CD4-positive, alpha-beta T cell (primary cell): ENCODE measurements at regions not wholly inside any gene's neighbourhood (a gene's known extent, or its start where the extent isn't known, plus 50 kb on each side); places are given as distances from the start of the nearest gene placed in this dataset.

Experiments
- ATAC-seq: fragments of 200-7000 bp; cut with Tn5 transposase; one replicate; pipeline ENCODE4 v1.10.0; 2022; ENCODE audit warnings: mild to moderate bottlenecking; ENCODE audit not compliant: poor library complexity
- CTCF ChIA-PET: fragments of 350-600 bp; sonication (Branson Sonifier 250); formaldehyde crosslinking; loops from one replicate; lab custom pipeline; 2021; ENCODE audit warnings: antibody characterized with exemption, inconsistent platforms; lab: Charles Lee
- POLR2A ChIA-PET: fragments of 350-600 bp; sonication (Branson Sonifier 250); formaldehyde crosslinking; loops from one replicate; lab custom pipeline; 2021; ENCODE audit warnings: antibody characterized with exemption, inconsistent platforms; lab: Charles Lee
- DNase-seq, 14 experiments: peaks; one replicate each; pipeline ENCODE4 v3.0.0-alpha.2; 2013 to 2020; ENCODE audit warnings: mixed read lengths in 2 of 14
- H3K27ac ChIP-seq, 2 donors: one replicate each; pipeline versions ENCODE4 v1.5.1 to v1.7.0; 2013; ENCODE audit warnings: low read length in 2 of 2, low read depth in 1 of 2, mild to moderate bottlenecking in 1 of 2
- H3K27me3 ChIP-seq, 2 experiments: 1 replicate in 1 of 2; 2 replicates in 1 of 2; pipeline versions ENCODE4 v1.6.1 to v1.7.0; 2013; ENCODE audit warnings: low read length in 2 of 2, control low read depth in 1 of 2, mild to moderate bottlenecking in 1 of 2, moderate library complexity in 1 of 2; ENCODE audit not compliant: insufficient read depth in 2 of 2, control insufficient read depth in 1 of 2
- H3K36me3 ChIP-seq: one replicate; pipeline ENCODE4 v1.6.1; 2013; ENCODE audit warnings: low read length, control low read depth; ENCODE audit not compliant: insufficient read depth
- H3K4me1 ChIP-seq: one replicate; pipeline ENCODE4 v1.6.1; 2013; ENCODE audit warnings: low read length, control low read depth; ENCODE audit not compliant: insufficient read depth
- H3K4me3 ChIP-seq: one replicate; pipeline ENCODE4 v1.5.1; 2013; ENCODE audit warnings: mild to moderate bottlenecking, low read length, moderate library complexity
- H3K9me3 ChIP-seq, 2 experiments: 1 replicate in 1 of 2; 2 replicates in 1 of 2; pipeline versions ENCODE4 v1.6.1 to v1.7.0; 2013; ENCODE audit warnings: low read length in 2 of 2, mild to moderate bottlenecking in 2 of 2, control low read depth in 1 of 2, moderate library complexity in 1 of 2; ENCODE audit not compliant: control insufficient read depth in 1 of 2, insufficient read depth in 1 of 2
- H3K27ac Mint-ChIP-seq: one replicate; pipeline ENCODE4 v1.8.0; 2020; ENCODE audit warnings: mixed read lengths
- H3K27me3 Mint-ChIP-seq: one replicate; pipeline ENCODE4 v1.8.0; 2021; ENCODE audit warnings: mixed read lengths
- H3K36me3 Mint-ChIP-seq: one replicate; pipeline ENCODE4 v1.8.0; 2021; ENCODE audit warnings: low read depth, mixed read lengths
- H3K4me1 Mint-ChIP-seq: one replicate; pipeline ENCODE4 v1.8.0; 2021; ENCODE audit warnings: low read depth, mixed read lengths
- H3K4me3 Mint-ChIP-seq: one replicate; pipeline ENCODE4 v1.8.0; 2020; ENCODE audit warnings: mild to moderate bottlenecking, mixed read lengths
- H3K9me3 Mint-ChIP-seq: one replicate; pipeline ENCODE4 v1.8.0; 2020; ENCODE audit warnings: mixed read lengths
- CTCF ChIP-seq: fragments of 200-600 bp; IDR thresholded peaks from one replicate; pipeline ENCODE4 v1.8.0; 2022; ENCODE audit warnings: antibody characterized with exemption, mild to moderate bottlenecking
- intact Hi-C, 2 experiments: fragments of 100-400 bp; cut with DNase I in 1 of 2; cut with micrococcal nuclease in 1 of 2; formaldehyde crosslinking; loops; one replicate each; pipeline versions ENCODE4 v1.15.1 to v1.9.0; 2023 to 2025; cut with DNase I, micrococcal nuclease

GRCh38 chr11:97078443-97078842, 688.6 kb downstream of the JRKL start:
- Histone ChIP-seq H3K4me3 (no peak overlapping the region), H3K36me3 (no peaks in the 10 kb centered on the region), H3K4me1 (no peaks in the 10 kb centered on the region), H3K27me3 (no peaks in the 10 kb centered on the region), H3K9me3 (peaks cover under 1 to 16% of the 10 kb centered on the region in 2 experiments), H3K27ac (no peak overlapping the region)
- POLR2A ChIA-PET = no interaction called here
- no peak for TF ChIP-seq CTCF
- Mint-ChIP-seq H3K36me3 (no peaks in the 10 kb centered on the region), H3K4me3 (no peak overlapping the region), H3K27ac (no peak overlapping the region), H3K4me1 (no peaks in the 10 kb centered on the region), H3K9me3 (peaks cover 10% of the 10 kb centered on the region), H3K27me3 (no peaks in the 10 kb centered on the region)
- DNase-seq (no peak), ATAC-seq (no peak)
- intact Hi-C loops = no loop called here
- CTCF ChIA-PET = no interaction called here

- Mint-ChIP-seq H3K36me3 (no peaks in the 10 kb centered on the region), H3K27me3 (no peaks in the 10 kb centered on the region), H3K27ac (no peak overlapping the region), H3K9me3 (peaks cover 10% of the 10 kb centered on the region), H3K4me1 (no peaks in the 10 kb centered on the region), H3K4me3 (no peak overlapping the region)
- Histone ChIP-seq H3K4me3 (no peak overlapping the region), H3K9me3 (peaks cover 0 to 14% of the 10 kb centered on the region in 2 experiments), H3K27me3 (no peaks in the 10 kb centered on the region), H3K36me3 (no peaks in the 10 kb centered on the region), H3K27ac (no peak overlapping the region), H3K4me1 (no peaks in the 10 kb centered on the region)
- POLR2A ChIA-PET = no interaction called here
- TF ChIP-seq CTCF = no peak
- ATAC-seq = no peak
- DNase-seq = no peak
- CTCF ChIA-PET = no interaction called here
- intact Hi-C loops = no loop called here
These were observed 689.4 kb downstream of the JRKL start for GRCh38 chr11:97079244-97079643.

- no peak for TF ChIP-seq CTCF
- no peak overlapping the region for H3K27ac ChIP-seq
- intact Hi-C loops = no loop called here
- no peaks in the 10 kb centered on the region for H3K4me1 Mint-ChIP-seq
- no peak overlapping the region for H3K4me3 Mint-ChIP-seq
- POLR2A ChIA-PET = no interaction called here
- H3K9me3 ChIP-seq = peaks cover 0 to 3% of the 10 kb centered on the region in 2 experiments
- CTCF ChIA-PET = no interaction called here
- no peak overlapping the region for H3K4me3 ChIP-seq
- peaks cover 13% of the 10 kb centered on the region for H3K9me3 Mint-ChIP-seq
- no peak overlapping the region for H3K27ac Mint-ChIP-seq
- H3K27me3 ChIP-seq = no peaks in the 10 kb centered on the region
- no peaks in the 10 kb centered on the region for H3K27me3 Mint-ChIP-seq
- DNase-seq (no peak), ATAC-seq (no peak)
- no peaks in the 10 kb centered on the region for H3K36me3 ChIP-seq
- no peaks in the 10 kb centered on the region for H3K36me3 Mint-ChIP-seq
- H3K4me1 ChIP-seq = no peaks in the 10 kb centered on the region
These were observed 697.6 kb downstream of the JRKL start for GRCh38 chr11:97087419-97087818.
